ENCODE measurements at regions not wholly inside any gene's neighbourhood (a gene's known extent, or its start where the extent isn't known, plus 50 kb on each side); places are given as distances from the start of the nearest gene placed in this dataset.

DNA sequence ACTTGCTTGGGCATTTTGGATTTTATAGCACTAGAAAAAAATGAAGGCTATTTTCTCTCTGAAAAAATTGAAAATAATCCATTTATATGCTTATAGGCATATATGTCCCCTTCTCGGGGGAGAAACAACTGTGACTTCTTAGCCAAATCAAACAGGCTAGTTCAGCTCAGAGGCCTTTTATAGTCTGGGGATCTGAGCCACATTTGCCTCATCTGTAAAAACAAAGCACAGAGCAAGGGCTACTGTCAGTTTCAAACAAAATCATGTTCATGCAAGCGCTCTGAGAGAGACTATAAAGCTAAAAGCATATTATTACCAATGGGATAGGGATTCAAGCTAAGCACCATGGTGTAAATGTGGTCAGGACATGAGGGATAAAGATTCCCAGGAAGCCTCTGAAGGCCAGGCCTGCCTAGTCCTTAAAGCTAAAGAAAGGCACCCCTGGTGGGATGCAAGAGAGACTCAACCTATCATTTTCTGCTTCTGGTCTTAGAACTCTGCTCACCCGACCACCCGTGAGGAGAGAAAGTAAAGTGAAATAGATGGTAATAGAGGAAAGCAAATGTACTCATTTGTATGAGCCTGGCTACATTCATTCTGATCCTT, 51.0 kb upstream of the IL12A start:
- TF ChIP-seq, protein P1, sequence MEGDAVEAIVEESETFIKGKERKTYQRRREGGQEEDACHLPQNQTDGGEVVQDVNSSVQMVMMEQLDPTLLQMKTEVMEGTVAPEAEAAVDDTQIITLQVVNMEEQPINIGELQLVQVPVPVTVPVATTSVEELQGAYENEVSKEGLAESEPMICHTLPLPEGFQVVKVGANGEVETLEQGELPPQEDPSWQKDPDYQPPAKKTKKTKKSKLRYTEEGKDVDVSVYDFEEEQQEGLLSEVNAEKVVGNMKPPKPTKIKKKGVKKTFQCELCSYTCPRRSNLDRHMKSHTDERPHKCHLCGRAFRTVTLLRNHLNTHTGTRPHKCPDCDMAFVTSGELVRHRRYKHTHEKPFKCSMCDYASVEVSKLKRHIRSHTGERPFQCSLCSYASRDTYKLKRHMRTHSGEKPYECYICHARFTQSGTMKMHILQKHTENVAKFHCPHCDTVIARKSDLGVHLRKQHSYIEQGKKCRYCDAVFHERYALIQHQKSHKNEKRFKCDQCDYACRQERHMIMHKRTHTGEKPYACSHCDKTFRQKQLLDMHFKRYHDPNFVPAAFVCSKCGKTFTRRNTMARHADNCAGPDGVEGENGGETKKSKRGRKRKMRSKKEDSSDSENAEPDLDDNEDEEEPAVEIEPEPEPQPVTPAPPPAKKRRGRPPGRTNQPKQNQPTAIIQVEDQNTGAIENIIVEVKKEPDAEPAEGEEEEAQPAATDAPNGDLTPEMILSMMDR (IDR thresholded peaks at IDR 0.05): no peak
- no peak for TF ChIP-seq EZH2phosphoT487 (IDR thresholded peaks at IDR 0.05)
